HepG2 (cell line): ENCODE measurements at regions not wholly inside any gene's neighbourhood (a gene's known extent, or its start where the extent isn't known, plus 50 kb on each side); places are given as distances from the start of the nearest gene placed in this dataset.

Experiments used
- ATAC-seq: fragments of 200-7000 bp; cut with Tn5 transposase; 3 replicates; pipeline ENCODE4 v1.9.1; 2020; ENCODE audit warnings: mild to moderate bottlenecking, moderate library complexity
- BruUV-seq: library from RNA; stranded (reverse); fragments of 400-500 nt; replicated peaks from 2 replicates; lab custom pipeline; 2021; lab: Mats Ljungman, UMichigan
- CTCF ChIA-PET: fragments of 300-600 bp; formaldehyde crosslinking; extraction: SDS; loops from one replicate; lab custom pipeline; 2021; ENCODE audit warnings: low total read pairs, inconsistent platforms, low intra/inter-chr PET ratio; lab: Yijun Ruan, JAX
- POLR2A ChIA-PET: fragments of 350-600 bp; sonication (Branson Sonifier 250); formaldehyde crosslinking; loops from one replicate; lab custom pipeline; 2020; ENCODE audit warnings: antibody characterized with exemption, inconsistent platforms; lab: Yijun Ruan, JAX
- DNase-seq: peaks from one replicate; pipeline ENCODE4 v3.0.0-alpha.2; 2015; ENCODE audit warnings: low spot score
- FAIRE-seq: peaks from 3 replicates; lab custom pipeline; 2011; peaks lifted over from hg19 to GRCh38; lab: Jason Lieb, UNC
- H2AFZ ChIP-seq: one replicate; pipeline ENCODE4 v1.6.1; 2011; ENCODE audit warnings: low read length, inconsistent platforms
- H3K27ac ChIP-seq: fragments of 300-600 bp; 3 replicates; pipeline ENCODE4 v1.8.0; 2011; ENCODE audit warnings: mixed run types, mild to moderate bottlenecking, mixed read lengths, low read length, inconsistent platforms; ENCODE audit not compliant: insufficient read depth; ENCODE audit errors: extremely low read length
- H3K27me3 ChIP-seq, 2 experiments: fragments of 200-600 bp in 1 of 2; 2 replicates in 1 of 2; 3 replicates in 1 of 2; pipeline versions ENCODE4 v1.6.0 to v1.8.0; 2011; ENCODE audit warnings: low read length in 2 of 2, mild to moderate bottlenecking in 2 of 2, moderate library complexity in 2 of 2, inconsistent platforms in 1 of 2; ENCODE audit not compliant: insufficient read depth in 2 of 2, control insufficient read depth in 1 of 2
- H3K36me3 ChIP-seq, 2 experiments: fragments of 200-600 bp in 1 of 2; replicated peaks in 1 of 2; 2 replicates in 1 of 2; 3 replicates in 1 of 2; pipeline versions ENCODE4 v1.5.1 to v1.8.0; 2011; ENCODE audit warnings: low read length in 2 of 2, inconsistent platforms in 1 of 2; ENCODE audit not compliant: insufficient read depth in 2 of 2, control insufficient read depth in 1 of 2
- H3K4me1 ChIP-seq: 2 replicates; pipeline ENCODE4 v1.5.1; 2012; ENCODE audit warnings: low read length, inconsistent platforms; ENCODE audit not compliant: insufficient read depth
- H3K4me2 ChIP-seq: 2 replicates; pipeline ENCODE4 v1.6.0; 2011; ENCODE audit warnings: low read depth, low read length, inconsistent platforms
- H3K4me3 ChIP-seq, 3 experiments: fragments of 200-600 bp in 1 of 3; sonication (generic), shearing (Covaris generic) in 1 of 3; replicated peaks in 1 of 3; 2 replicates each; pipeline ENCODE4 v1.5.1; 2011 to 2016; ENCODE audit warnings: low read length in 3 of 3, inconsistent platforms in 2 of 3, low read depth in 2 of 3, mild to moderate bottlenecking in 2 of 3, control low read depth in 1 of 3, mixed read lengths in 1 of 3; ENCODE audit not compliant: insufficient read depth in 1 of 3
- H3K79me2 ChIP-seq: one replicate; pipeline ENCODE4 v1.6.1; 2011; ENCODE audit warnings: low read length, inconsistent platforms; ENCODE audit not compliant: insufficient read depth
- H3K9ac ChIP-seq: 2 replicates; pipeline ENCODE4 v1.6.0; 2011; ENCODE audit warnings: mild to moderate bottlenecking, low read depth, low read length, inconsistent platforms; ENCODE audit not compliant: insufficient read depth
- H3K9me3 ChIP-seq: 2 replicates; pipeline ENCODE4 v1.5.1; 2012; ENCODE audit warnings: mild to moderate bottlenecking, low read length
- H4K20me1 ChIP-seq: 2 replicates; pipeline ENCODE4 v1.6.0; 2011; ENCODE audit warnings: inconsistent platforms, mild to moderate bottlenecking, low read length, moderate library complexity; ENCODE audit not compliant: insufficient read depth
- CEBPZ ChIP-seq: IDR thresholded peaks from 2 replicates; pipeline ENCODE4 v1.6.1; 2012; ENCODE audit warnings: low read length, improper control_type of control experiment
- EZH2 ChIP-seq: conservative IDR thresholded peaks from 2 replicates; pipeline ENCODE4 v1.6.1; 2012; ENCODE audit warnings: mild to moderate bottlenecking, low read depth, low read length, moderate library complexity
- GATAD1 ChIP-seq: IDR thresholded peaks from 2 replicates; pipeline ENCODE4 v1.6.1; 2016; ENCODE audit warnings: missing genetic modification reagents, missing compliant biosample characterization
- MAX ChIP-seq: IDR thresholded peaks from 2 replicates; pipeline ENCODE4 v1.6.1; 2012; ENCODE audit warnings: inconsistent platforms
- WIZ ChIP-seq: sonication (generic); formaldehyde crosslinking; IDR thresholded peaks from 2 replicates; pipeline ENCODE4 v1.5.1; 2020; ENCODE audit warnings: mild to moderate bottlenecking, missing genetic modification reagents
- ZBTB33 ChIP-seq: sonication (generic); formaldehyde crosslinking; IDR thresholded peaks from 2 replicates; pipeline ENCODE4 v1.4.0; 2020; ENCODE audit warnings: missing genetic modification reagents
- ZNF12 ChIP-seq: sonication (generic); formaldehyde crosslinking; IDR thresholded peaks from 2 replicates; pipeline ENCODE4 v1.5.0; 2020; ENCODE audit warnings: missing genetic modification reagents
- ZNF318 ChIP-seq: sonication (generic); formaldehyde crosslinking; IDR thresholded peaks from 2 replicates; pipeline ENCODE4 v1.4.0; 2020; ENCODE audit warnings: mild to moderate bottlenecking, missing genetic modification reagents
- WGBS: methylation state at CpG from one replicate; pipeline ENCODE4 v1.1.6; 2017; ENCODE audit warnings: low lambda C conversion rate; 5-methylcytosine and 5-hydroxymethylcytosine counted together
- in situ Hi-C: cut with HindIII; loops from 2 replicates; pipeline ENCODE4 v1.10.0; 2017; ENCODE audit warnings: low pct_unique_long_range_greater_than_20kb; ENCODE audit not compliant: extremely low pct_ligation_motif_present
- intact Hi-C: fragments of 100-400 bp; cut with micrococcal nuclease; formaldehyde crosslinking; loops from one replicate; pipeline ENCODE4 v1.10.0; 2022; ENCODE audit not compliant: unreplicated experiment

GRCh38 chr18:990197-990596, 85.5 kb downstream of the ADCYAP1 start:
- no peak for FAIRE-seq
- ChIA-PET CTCF (no interaction called here), POLR2A (no interaction called here)
- TF ChIP-seq ZBTB33 = no peak
- no peak for TF ChIP-seq ZNF318 (CRISPR knock-in tag)
- TF ChIP-seq ZNF12 = no peak
- no peak for TF ChIP-seq EZH2
- TF ChIP-seq MAX = no peak
- no peak for TF ChIP-seq CEBPZ
- TF ChIP-seq GATAD1 = no peak
- TF ChIP-seq WIZ (CRISPR knock-in tag) = no peak

More at GRCh38 chr18:990197-990596, 85.5 kb downstream of the ADCYAP1 start:
- in situ Hi-C loops = no loop called here
- DNase-seq (no peak), ATAC-seq (no peak)
- Histone ChIP-seq H3K9ac (no peak overlapping the region), H3K27me3 (no peaks in the 10 kb centered on the region), H3K36me3 (no peaks in the 10 kb centered on the region), H2AFZ (no peak overlapping the region), H3K9me3 (no peaks in the 10 kb centered on the region), H4K20me1 (no peaks in the 10 kb centered on the region), H3K4me1 (no peaks in the 10 kb centered on the region), H3K79me2 (no peaks in the 10 kb centered on the region), H3K4me2 (no peak overlapping the region), H3K27ac (no peak overlapping the region), H3K4me3 (no peak overlapping the region)
- intact Hi-C loops = no loop called here
- 21% methylated on average over 2 of the region's 2 CpGs for WGBS
- BruUV-seq = no TSS peak
